Activated T-cell treated with anti-CD3 and anti-CD28 coated beads, Interleukin-2, amount 50 U/mL, for 24 hours (primary cell): ENCODE measurements at regions not wholly inside any gene's neighbourhood (a gene's known extent, or its start where the extent isn't known, plus 50 kb on each side); places are given as distances from the start of the nearest gene placed in this dataset.

Experiments
- DNase-seq: peaks from one replicate; pipeline ENCODE4 v3.0.0-alpha.2; 2020
- H3K27ac Mint-ChIP-seq: 2 replicates; pipeline ENCODE4 v1.8.0; 2020; ENCODE audit warnings: mild to moderate bottlenecking, mixed read lengths
- H3K27me3 Mint-ChIP-seq: 2 replicates; pipeline ENCODE4 v1.8.0; 2020; ENCODE audit warnings: mixed read lengths
- H3K36me3 Mint-ChIP-seq: 2 replicates; pipeline ENCODE4 v1.8.0; 2020; ENCODE audit warnings: low read depth, mixed read lengths
- H3K4me1 Mint-ChIP-seq: 2 replicates; pipeline ENCODE4 v1.8.0; 2020; ENCODE audit warnings: low read depth, mixed read lengths
- H3K4me3 Mint-ChIP-seq: 2 replicates; pipeline ENCODE4 v1.8.0; 2020; ENCODE audit warnings: mild to moderate bottlenecking, moderate library complexity, mixed read lengths
- H3K9me3 Mint-ChIP-seq: 2 replicates; pipeline ENCODE4 v1.8.0; 2020; ENCODE audit warnings: mixed read lengths

DNA sequence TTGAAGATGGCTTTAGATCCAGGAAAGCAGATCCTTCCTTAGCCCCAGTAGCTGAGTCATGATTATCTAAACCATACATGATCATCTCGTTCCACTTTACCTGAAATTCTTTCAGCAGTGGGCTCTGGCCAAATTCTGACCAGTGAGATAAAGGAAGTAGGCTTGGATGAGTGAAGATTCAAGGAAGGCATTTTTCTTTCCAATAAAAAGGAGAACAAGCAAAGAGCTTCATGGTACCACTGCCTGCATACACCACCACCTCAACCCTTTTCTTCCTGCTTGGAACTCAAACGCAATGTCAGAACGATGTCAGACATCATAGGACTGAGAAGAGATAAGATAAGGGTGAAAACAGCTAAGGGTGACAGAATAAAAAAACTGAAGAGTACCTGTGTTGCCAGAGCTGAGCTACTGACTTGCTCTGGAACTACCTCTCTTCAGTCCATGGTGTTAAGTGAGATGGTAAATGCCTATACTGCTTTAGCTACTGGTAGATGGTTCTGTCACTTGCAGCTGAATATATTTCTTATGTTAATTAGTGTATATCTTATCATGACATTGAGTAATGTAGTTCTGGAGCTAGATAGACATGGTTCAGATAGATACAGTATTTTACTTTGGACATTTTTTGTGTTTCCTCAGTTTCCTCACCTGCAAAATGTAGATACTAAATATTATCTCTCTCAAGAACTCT, 58.7 kb upstream of the ACVR1 start:
- DNase-seq, result no peak
- no peaks in the 10 kb centered on the region for H3K9me3 Mint-ChIP-seq
- H3K36me3 Mint-ChIP-seq, result no peaks in the 10 kb centered on the region
- no peaks in the 10 kb centered on the region for H3K27me3 Mint-ChIP-seq
- H3K27ac Mint-ChIP-seq, result no peak overlapping the region
- peaks cover 10% of the 10 kb centered on the region for H3K4me1 Mint-ChIP-seq
- no peak overlapping the region for H3K4me3 Mint-ChIP-seq

DNA sequence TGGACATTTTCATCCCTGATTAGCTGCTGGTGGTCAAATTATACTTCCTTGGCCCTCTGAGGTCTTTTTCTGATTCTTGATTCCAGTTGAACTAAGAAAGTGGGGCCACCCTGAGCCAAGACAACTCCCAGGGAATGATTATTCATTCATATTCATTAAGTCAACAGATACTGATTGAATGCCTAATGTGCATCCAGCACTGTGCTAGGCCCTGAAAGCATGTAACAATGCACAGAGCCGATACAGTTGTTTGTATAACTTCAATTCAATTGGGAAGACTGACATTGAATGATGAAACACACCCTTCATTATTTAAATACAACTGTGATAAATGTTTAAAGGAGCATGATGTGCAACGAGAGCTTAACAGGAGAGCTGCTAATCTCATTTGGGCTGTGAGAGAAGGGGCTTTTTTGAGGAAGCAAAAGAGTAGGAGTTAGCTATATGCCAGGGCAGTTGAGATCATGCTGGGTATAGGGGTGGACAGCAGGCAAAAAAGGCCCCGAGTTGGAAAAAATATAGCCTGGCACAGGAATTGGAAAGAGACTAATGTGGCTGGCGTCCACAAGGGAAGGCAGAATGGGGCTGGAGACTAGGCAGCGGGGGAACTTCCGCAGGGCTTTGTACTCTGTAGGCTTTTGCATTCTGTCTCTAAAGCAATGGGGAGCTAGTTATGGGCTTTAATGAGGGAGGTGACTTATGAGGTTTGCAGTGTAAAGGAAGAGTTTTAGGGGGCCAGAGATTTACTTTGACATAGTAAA, 57.2 kb upstream of the ACVR1 start:
- Mint-ChIP-seq H3K4me1 (peaks cover 10% of the 10 kb centered on the region), H3K9me3 (no peaks in the 10 kb centered on the region), H3K36me3 (no peaks in the 10 kb centered on the region), H3K27me3 (no peaks in the 10 kb centered on the region), H3K27ac (no peak overlapping the region), H3K4me3 (no peak overlapping the region)
- DNase-seq, result no peak

DNA sequence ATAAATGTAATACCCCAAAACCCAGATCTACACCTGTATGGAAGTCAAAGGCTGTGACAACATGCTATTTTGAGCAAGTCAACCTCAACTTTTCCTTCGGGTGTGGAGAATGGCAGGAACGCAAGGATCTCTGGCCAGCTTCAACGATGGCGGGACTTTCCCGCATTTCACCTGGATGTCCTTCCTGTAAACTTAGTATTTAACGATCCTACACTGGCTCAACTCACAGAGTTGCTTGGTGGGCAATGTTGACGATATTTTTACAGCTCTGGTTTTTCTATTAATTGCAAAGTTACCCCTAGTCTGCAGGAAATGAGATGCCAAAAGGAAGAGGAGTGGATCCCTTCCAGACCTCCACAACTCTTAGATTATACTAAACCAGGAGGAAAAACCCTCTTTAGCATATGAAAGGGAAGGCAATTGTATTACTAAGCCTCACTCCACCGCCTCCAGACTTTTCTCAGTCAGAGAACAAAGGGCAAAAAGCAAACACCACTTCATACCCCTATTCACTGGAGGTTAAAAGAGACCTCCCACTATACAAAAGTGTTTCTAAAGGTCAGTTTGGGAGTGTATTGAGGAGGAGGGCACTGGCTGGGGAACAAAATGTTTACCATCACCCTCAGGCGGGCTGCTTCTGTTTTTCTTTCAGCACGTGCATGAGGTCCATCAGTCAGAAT, 56.5 kb upstream of the ACVR1 start:
- Mint-ChIP-seq H3K27me3 (no peaks in the 10 kb centered on the region), H3K4me1 (peaks cover 10% of the 10 kb centered on the region), H3K4me3 (no peak overlapping the region), H3K9me3 (no peaks in the 10 kb centered on the region), H3K36me3 (no peaks in the 10 kb centered on the region), H3K27ac (no peak overlapping the region)
- DNase-seq, result no peak

GRCh38 chr2:157931542-157931941, 55.4 kb upstream of the ACVR1 start:
- H3K9me3 Mint-ChIP-seq, result no peaks in the 10 kb centered on the region
- H3K27ac Mint-ChIP-seq, result no peak overlapping the region
- H3K4me3 Mint-ChIP-seq, result no peak overlapping the region
- H3K4me1 Mint-ChIP-seq, result peaks cover 11% of the 10 kb centered on the region
- H3K27me3 Mint-ChIP-seq, result no peaks in the 10 kb centered on the region
- H3K36me3 Mint-ChIP-seq, result no peaks in the 10 kb centered on the region
- DNase-seq, result no peak

- Mint-ChIP-seq H3K4me1 (peaks cover 4% of the 10 kb centered on the region), H3K36me3 (no peaks in the 10 kb centered on the region), H3K27me3 (no peaks in the 10 kb centered on the region), H3K9me3 (no peaks in the 10 kb centered on the region), H3K4me3 (no peak overlapping the region), H3K27ac (no peak overlapping the region)
- no peak for DNase-seq
These were observed 54.6 kb upstream of the ACVR1 start for GRCh38 chr2:157930728-157931127.

- Mint-ChIP-seq H3K4me3 (no peak overlapping the region), H3K27me3 (no peaks in the 10 kb centered on the region), H3K36me3 (no peaks in the 10 kb centered on the region), H3K27ac (no peak overlapping the region), H3K4me1 (peaks cover 1% of the 10 kb centered on the region), H3K9me3 (no peaks in the 10 kb centered on the region)
- no peak for DNase-seq
These were observed 53.9 kb upstream of the ACVR1 start for GRCh38 chr2:157929871-157930667.

GRCh38 chr2:157928372-157928771, 52.2 kb upstream of the ACVR1 start:
- no peaks in the 10 kb centered on the region for H3K27me3 Mint-ChIP-seq
- no peak for DNase-seq
- no peaks in the 10 kb centered on the region for H3K9me3 Mint-ChIP-seq
- H3K4me3 Mint-ChIP-seq, result no peak overlapping the region
- H3K36me3 Mint-ChIP-seq, result no peaks in the 10 kb centered on the region
- H3K27ac Mint-ChIP-seq, result no peak overlapping the region
- H3K4me1 Mint-ChIP-seq, result peaks cover 1% of the 10 kb centered on the region

GRCh38 chr2:157927155-157927554, 51.0 kb upstream of the ACVR1 start:
- Mint-ChIP-seq H3K4me1 (peaks cover 10% of the 10 kb centered on the region), H3K36me3 (no peaks in the 10 kb centered on the region), H3K27me3 (no peaks in the 10 kb centered on the region), H3K27ac (no peak overlapping the region), H3K4me3 (no peak overlapping the region), H3K9me3 (no peaks in the 10 kb centered on the region)
- no peak for DNase-seq
